HG02973 (cell line): ENCODE measurements at regions not wholly inside any gene's neighbourhood (a gene's known extent, or its start where the extent isn't known, plus 50 kb on each side); places are given as distances from the start of the nearest gene placed in this dataset.
"Not testable (repeated sequence)": the region's sequence is repeated elsewhere in the genome, so short reads cannot be mapped to it uniquely, and the experiment has no call there.

Experiments
- ATAC-seq: cut with Tn5 transposase; IDR thresholded peaks from one replicate; pipeline ENCODE4 v1.9.1; 2021; ENCODE audit warnings: moderate library complexity; ENCODE audit not compliant: unreplicated experiment

DNA sequence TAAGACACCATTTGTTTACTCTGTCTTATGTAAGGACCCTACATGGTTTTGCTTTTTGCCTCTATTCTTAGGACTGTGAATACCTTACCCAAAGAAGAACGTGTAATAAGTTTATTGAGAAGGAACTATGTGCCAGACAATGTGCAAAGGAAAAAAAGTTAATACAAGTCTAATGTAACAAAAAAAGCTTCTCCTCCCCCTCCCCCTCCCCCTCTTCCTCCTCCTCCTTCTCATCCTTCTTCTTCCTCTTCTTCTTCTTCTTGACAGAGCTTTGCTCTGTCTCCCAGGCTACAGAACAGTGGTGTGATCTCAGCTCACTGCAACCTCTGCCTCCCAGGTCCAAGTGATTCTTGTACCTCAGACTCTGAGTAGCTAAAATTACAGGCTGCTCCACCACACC lies 50.9 kb upstream of the MITF start:
- ATAC-seq = no peak

DNA sequence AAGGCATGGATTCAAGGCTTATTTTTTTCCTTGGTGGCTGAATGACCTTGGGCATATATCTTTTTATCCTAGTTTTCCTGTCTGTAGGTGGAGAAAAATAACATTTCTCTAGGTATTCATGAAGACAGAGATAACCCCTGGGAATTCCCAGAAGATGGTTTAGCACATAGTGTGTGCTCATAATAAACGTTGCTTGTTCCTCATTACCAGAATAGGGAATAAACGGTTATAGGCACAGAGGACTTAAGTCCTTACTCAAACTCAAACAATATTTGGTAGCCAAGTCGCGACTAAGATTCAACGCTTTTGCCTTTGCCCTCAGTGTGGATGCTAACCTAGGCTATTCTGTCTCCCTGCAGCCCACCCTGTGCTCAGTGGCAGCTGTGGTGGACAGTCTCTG lies 51.6 kb upstream of the MITF start:
- no peak for ATAC-seq

DNA sequence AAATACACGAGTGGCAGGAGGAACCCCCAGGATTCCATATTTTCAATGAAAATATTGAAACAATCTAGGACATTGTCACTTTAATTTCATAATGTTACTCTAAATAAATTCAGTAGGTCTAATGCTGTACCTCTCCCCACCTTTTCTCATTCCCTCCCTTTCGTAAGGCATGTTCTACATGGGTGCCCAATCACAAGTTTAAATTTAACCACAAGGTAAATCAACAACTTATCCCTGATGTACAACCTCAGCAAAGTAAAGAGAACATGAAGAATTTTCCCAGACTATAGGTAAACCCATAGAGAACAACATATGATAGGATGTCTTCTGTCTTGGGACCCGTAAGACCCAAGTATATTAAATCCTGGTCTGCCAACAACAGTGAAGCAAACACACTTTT lies 53.2 kb upstream of the MITF start:
- ATAC-seq = no peak

GRCh38 chr3:69684309-69684961 lies 54.8 kb upstream of the MITF start:
- ATAC-seq = no peak

GRCh38 chr3:69683082-69683806 lies 56.0 kb upstream of the MITF start:
- ATAC-seq = no peak

DNA sequence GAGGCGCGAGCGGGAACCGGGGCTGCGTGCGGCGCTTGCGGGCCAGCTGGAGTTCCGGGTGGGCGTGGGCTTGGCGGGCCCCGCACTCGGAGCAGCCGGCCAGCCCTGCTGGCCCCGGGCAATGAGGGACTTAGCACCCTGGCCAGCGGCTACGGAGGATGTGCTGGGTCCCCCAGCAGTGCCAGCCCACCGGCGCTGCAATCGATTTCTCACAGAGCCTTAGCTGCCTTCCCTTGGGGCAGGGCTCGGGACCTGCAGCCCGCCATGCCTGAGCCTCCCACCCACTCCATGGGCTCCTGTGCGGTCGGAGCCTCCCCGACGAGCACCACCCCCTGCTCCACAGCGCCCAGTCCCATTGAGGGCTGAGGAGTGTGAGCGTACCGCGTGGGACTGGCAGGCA lies 61.8 kb upstream of the MITF start:
- not testable (repeated sequence) for ATAC-seq

DNA sequence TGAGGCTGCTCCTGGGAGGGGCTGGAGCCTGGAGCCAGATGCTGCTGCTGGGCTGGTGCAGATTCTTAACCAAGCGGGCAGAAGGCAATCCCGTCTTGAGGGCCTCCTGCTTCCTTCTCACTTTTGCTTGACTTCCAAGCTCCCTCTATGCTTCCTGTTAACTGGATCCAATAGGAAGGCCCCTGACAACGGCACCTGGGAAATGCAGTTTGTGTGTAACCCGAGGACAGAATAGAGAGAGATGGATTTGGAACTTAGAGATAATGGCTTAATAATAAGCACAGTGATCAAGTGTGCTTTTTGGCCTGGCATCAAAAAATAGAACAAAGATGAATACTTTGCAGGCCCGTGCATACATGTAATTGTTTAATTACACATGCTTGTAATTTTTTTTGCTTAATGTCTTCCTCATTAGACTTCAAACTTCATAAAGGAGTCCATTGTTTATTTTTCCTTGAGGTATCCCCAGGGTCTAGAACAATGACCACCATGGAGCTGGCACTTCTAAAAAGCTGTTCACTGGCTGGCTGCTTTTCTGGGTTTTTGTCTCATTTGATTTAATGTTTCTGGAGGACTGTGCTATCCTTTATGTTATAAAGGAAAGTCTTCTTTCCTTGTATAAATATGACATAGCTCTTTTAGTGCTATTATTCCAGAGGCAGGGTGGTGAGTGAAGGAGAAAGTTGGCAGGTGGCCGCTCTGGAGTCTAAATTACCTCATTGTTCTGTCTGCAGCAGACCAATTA lies 63.3 kb upstream of the MITF start:
- ATAC-seq = no peak

DNA sequence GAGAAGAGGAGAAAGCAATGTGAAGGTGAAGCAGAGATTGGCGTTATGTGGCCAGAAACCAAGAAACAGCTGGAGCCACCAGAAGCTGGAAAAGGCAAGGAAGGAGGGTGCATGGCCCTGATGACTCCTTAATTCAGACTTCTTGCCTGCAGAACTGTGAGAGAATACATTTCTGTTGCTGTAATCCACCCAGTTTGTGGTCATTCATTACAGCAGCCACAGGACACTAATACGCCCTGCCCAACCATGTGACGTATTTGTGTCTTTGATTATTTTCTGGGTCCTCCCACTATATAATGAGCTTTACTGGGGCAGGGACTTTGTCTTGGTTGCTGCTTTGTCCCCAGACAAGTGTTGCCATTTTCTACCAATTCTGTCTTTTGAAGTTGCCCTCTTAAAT lies 64.5 kb upstream of the MITF start:
- ATAC-seq = no peak

DNA sequence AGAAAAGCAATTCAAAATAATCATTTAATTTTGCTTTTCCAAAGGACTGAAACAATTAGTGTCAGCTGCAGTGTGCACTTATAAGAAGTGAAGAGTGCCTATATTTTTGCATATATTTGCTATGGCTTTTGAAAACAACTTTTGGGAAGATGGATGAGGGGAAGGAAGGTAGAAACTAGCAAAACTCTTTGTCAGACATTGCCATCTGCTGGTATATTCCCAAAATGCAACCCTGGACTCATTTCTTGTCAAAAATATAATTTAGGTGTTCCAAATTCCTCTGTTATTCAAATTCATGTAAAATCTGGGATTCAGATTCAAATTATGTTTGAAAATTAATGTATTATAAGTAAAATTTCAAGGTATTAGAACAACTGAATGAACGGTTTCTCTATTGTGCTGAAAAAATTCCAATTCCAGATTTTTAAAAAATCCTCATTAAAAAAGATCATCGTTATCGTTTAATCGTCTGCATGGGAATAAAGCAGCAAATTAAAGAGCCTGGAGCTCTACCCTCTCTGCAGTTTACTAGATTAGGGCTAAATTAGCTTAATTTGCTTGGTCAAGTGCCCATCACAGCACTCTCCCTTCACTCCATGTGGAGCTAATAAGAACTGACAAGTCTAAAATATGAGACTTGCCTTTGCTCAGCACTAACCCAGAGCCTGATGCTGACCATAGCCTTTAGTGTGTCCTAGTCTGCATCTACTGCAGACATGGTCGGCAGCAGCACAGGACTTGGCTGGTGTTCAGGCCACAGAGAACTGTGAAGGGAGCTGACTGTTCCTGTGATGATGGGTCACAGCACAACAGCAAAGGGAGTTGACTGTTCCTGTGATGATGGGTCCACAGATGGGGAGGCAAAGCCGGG lies 67.9 kb upstream of the MITF start:
- no peak for ATAC-seq

- no peak for ATAC-seq
Measured at GRCh38 chr3:69669070-69669469, 70.2 kb upstream of the MITF start.

DNA sequence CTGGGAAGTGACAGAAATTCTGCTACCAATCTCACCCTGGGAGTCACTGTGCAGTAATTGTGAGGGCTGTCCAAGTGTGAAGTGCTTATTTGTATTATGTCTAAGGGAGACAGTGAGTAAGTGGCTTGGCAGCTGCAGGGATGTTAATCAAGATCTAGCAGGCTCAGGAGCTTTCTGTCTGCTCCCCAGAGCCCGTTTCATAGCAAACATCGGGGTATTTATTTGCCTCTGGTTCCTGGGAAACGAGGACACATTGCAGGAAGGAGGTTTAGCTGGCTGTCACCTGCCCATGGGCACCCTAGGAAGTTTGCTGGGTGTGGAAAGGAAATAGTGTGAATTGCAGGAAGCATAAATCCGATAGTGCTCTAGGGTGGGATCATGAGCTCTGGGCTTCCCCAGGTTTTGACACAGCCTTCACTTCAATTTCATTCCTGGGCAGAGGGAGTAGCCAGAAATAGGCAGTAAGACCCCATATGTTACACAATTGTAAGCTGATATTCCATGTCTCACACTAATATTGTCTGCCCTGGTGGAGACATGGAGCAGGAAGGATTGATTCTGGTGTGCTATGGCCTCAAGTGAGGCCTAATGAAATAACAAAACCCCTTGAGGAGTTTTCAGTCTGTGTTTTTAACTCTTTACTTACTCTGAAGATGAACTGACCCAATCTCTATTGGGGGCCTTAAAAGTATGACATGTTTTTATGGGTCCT lies 74.1 kb upstream of the MITF start:
- no peak for ATAC-seq

DNA sequence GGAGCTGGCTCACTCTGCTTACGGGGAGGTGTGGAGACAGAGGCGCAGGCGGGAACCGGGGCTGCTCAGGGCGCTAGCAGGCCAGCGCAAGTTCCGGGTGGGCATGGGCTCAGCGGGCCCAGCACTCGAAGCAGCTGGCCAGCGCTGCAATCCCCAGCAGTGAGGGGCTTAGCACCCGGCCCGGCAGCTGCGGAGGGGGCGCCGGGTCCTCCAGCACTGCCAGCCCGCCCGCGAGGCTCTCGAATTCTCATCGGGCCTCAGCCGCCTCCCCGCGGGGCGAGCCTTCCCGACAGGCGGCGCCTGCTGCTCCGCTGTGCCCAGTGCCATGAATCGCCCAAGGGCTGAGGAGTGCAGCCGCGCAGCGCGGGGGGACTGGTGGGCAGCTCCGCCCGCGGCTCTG lies 78.6 kb upstream of the MITF start:
- no peak for ATAC-seq

- no peak for ATAC-seq
Measured at GRCh38 chr3:69659180-69659910, 79.9 kb upstream of the MITF start.

DNA sequence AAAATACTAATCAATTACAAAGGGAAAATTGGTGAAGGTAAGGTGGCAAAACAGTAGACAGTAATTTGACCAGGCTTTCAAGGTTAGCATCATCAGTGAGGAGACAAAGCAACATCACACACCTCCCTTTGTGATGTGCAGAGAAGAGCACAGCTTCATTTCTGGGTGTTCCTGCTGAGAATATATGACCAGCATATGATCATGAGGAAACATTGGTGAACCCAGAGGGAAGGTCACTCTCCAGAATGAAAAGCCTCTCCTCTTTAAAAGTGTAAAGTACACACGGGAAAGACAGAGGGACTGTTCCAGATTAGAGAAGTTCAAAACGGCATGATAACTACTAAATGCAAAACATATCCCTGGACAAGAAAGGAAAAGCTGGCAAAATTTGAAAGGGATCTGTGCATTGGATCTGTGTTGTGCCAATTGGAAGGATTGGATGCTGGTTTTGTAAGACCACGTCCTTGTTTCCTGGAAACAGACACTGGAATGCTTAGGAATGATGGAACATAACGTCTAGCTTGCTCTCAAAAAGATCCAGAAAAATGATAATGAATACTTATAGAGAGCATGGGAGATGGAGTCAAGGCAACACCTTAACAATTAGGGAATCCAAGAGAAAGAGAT lies 80.6 kb upstream of the MITF start:
- ATAC-seq = no peak

- ATAC-seq = not testable (repeated sequence)
Measured at GRCh38 chr3:69657030-69657429, 82.2 kb upstream of the MITF start.

GRCh38 chr3:69651765-69652164 lies 87.5 kb upstream of the MITF start:
- no peak for ATAC-seq

DNA sequence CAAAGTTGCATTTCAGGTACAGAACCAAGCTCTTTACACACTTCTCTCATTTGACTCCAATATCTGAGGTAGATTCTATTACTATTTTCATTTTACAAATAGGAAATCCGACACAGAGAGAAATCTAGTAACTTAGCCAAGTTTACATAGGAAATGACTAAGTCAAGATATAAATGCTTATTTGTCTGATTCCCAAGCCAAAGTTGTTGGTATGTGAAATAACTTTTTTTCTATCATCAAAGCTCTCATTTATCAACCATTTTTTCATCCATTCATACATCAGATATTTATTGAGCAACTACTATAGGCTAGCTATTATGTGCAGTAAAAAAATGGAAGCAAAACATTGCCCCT lies 89.2 kb upstream of the MITF start:
- no peak for ATAC-seq

- no peak for ATAC-seq
Measured at GRCh38 chr3:69649120-69650065, 89.9 kb upstream of the MITF start.
